Mammary epithelial cell (primary cell): ENCODE measurements at regions not wholly inside any gene's neighbourhood (a gene's known extent, or its start where the extent isn't known, plus 50 kb on each side); places are given as distances from the start of the nearest gene placed in this dataset.

Experiments used
- CTCF ChIP-seq, 2 donors: IDR thresholded peaks in 1 of 2; conservative IDR thresholded peaks in 1 of 2; 2 replicates each; pipeline ENCODE4 v1.5.1; 2011 to 2012; ENCODE audit warnings: inconsistent platforms in 2 of 2, low read length in 2 of 2, mild to moderate bottlenecking in 2 of 2, control low read depth in 1 of 2, low read depth in 1 of 2; ENCODE audit not compliant: insufficient read depth in 1 of 2; ENCODE audit errors: extremely low read depth in 1 of 2
- EZH2 ChIP-seq: IDR thresholded peaks from 2 replicates; pipeline ENCODE4 v1.6.1; 2012; ENCODE audit warnings: low read length, inconsistent platforms, borderline replicate concordance

GRCh38 chr14:31977001-31977556 lies 100.0 kb upstream of the ARHGAP5 start:
- TF ChIP-seq CTCF (conservative IDR thresholded peaks at IDR 0.05 in 1 of 2, IDR thresholded peaks at IDR 0.05 in 1 of 2; ENCODE audit: extremely low read depth in 1 of 2, insufficient read depth in 1 of 2, low read depth in 1 of 2, low read length in 2 of 2) (no peak), EZH2 (no peak)
